ENCODE measurements at regions not wholly inside any gene's neighbourhood (a gene's known extent, or its start where the extent isn't known, plus 50 kb on each side); places are given as distances from the start of the nearest gene placed in this dataset.
"Not testable (repeated sequence)": the region's sequence is repeated elsewhere in the genome, so short reads cannot be mapped to it uniquely, and the experiment has no call there.

GRCh38 chr4:153880983-153881382, 92.1 kb upstream of the SFRP2 start:
- DNase-seq (ENCODE audit: low spot score): no peak
- in situ Hi-C loops (cut with MboI; ENCODE audit: low pct_unique_long_range_greater_than_20kb, low sequenced_read_pairs, unreplicated experiment): no loop called here
- no peak for TF ChIP-seq CTCF (IDR thresholded peaks at IDR 0.05; ENCODE audit: extremely low read depth, insufficient read depth, missing control alignments)

DNA sequence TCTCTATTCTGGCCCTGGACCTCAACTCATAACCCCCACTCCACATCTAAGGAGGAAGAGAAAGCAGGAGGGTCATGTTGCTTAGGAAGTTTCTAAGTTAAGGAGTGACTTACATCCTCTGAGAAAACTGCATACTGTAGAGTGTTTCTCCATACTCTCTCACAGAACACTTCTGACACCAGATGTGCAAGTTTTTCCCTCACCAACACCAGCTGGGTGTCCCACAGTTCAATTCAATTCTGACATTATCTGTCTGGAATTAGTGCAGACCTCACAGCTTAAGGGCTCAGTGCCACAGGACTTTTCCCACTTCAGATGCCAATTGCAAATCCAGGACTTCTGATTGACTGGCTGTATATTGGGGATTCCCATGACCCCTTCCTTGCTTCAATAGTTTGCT, 89.0 kb upstream of the SFRP2 start:
- in situ Hi-C loops (cut with MboI; ENCODE audit: low pct_unique_long_range_greater_than_20kb, low sequenced_read_pairs, unreplicated experiment): no loop called here
- no peak for TF ChIP-seq CTCF (IDR thresholded peaks at IDR 0.05; ENCODE audit: extremely low read depth, insufficient read depth, missing control alignments)
- DNase-seq (ENCODE audit: low spot score): no peak

DNA sequence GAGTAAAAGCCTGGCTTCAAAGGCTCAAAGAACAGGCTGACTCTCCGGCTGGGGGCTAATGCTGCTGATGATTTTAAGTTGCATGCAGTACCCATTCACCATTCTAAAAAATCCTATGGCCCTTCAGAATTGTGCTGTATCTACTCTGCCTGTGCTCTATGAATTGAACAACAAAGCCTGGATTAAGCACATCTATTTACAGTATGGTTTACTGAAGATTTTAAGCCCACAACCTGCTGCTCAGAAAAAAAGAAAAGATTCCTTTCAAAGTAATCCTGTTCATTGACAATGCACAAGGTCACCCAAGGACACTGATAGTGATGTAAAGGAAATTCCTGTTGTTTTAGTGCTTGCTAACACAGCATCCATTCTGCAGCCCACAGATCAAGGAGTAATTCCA, 84.9 kb upstream of the SFRP2 start:
- in situ Hi-C loops (cut with MboI; ENCODE audit: low pct_unique_long_range_greater_than_20kb, low sequenced_read_pairs, unreplicated experiment): no loop called here
- no peak for TF ChIP-seq CTCF (IDR thresholded peaks at IDR 0.05; ENCODE audit: extremely low read depth, insufficient read depth, missing control alignments)
- no peak for DNase-seq (ENCODE audit: low spot score)

DNA sequence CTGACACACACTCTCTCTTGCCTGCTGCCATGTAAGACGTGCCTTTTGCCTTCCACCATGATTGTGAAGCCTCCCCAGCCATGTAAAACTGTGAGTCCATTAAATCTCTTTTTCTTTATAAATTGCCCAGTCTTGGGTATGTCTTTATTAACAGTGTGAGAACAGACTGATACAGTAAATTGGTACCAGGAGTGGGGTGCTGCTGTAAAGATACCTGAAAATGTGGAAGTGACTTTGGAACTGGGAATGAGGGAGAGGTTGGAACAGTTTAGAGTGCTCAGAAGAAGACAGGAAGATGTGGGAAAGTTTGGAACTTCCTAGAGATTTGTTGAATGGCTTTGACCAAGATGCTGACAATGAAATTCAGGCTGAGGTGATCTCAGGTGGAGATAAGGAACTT, 77.9 kb upstream of the SFRP2 start:
- DNase-seq (ENCODE audit: low spot score); in situ Hi-C loops (cut with MboI; ENCODE audit: low pct_unique_long_range_greater_than_20kb, low sequenced_read_pairs, unreplicated experiment): not testable (repeated sequence)

- no peak for DNase-seq (ENCODE audit: low spot score)
- in situ Hi-C loops (cut with MboI; ENCODE audit: low pct_unique_long_range_greater_than_20kb, low sequenced_read_pairs, unreplicated experiment): no loop called here
- TF ChIP-seq CTCF (IDR thresholded peaks at IDR 0.05; ENCODE audit: extremely low read depth, insufficient read depth, missing control alignments): no peak
Measured at GRCh38 chr4:153852501-153852900, 63.6 kb upstream of the SFRP2 start.

- TF ChIP-seq CTCF (IDR thresholded peaks at IDR 0.05; ENCODE audit: extremely low read depth, insufficient read depth, missing control alignments): no peak
- in situ Hi-C loops (cut with MboI; ENCODE audit: low pct_unique_long_range_greater_than_20kb, low sequenced_read_pairs, unreplicated experiment): no loop called here
- no peak for DNase-seq (ENCODE audit: low spot score)
Measured at GRCh38 chr4:153850533-153851280, 61.8 kb upstream of the SFRP2 start.

GRCh38 chr4:153844144-153844543, 55.3 kb upstream of the SFRP2 start:
- no peak for DNase-seq (ENCODE audit: low spot score)
- in situ Hi-C loops (cut with MboI; ENCODE audit: low pct_unique_long_range_greater_than_20kb, low sequenced_read_pairs, unreplicated experiment): no loop called here
- no peak for TF ChIP-seq CTCF (IDR thresholded peaks at IDR 0.05; ENCODE audit: extremely low read depth, insufficient read depth, missing control alignments)
